Naive thymus-derived CD4-positive, alpha-beta T cell (primary cell): ENCODE measurements at regions not wholly inside any gene's neighbourhood (a gene's known extent, or its start where the extent isn't known, plus 50 kb on each side); places are given as distances from the start of the nearest gene placed in this dataset.

Experiments used
- ATAC-seq: fragments of 150-1000 bp; cut with Tn5 transposase; 2 replicates; pipeline ENCODE4 v1.10.0; 2021; ENCODE audit warnings: mild to moderate bottlenecking, moderate library complexity
- CTCF ChIA-PET: fragments of 350-600 bp; sonication (Branson Sonifier 250); formaldehyde crosslinking; loops from one replicate; lab custom pipeline; 2021; ENCODE audit warnings: antibody characterized with exemption; lab: Charles Lee
- POLR2A ChIA-PET: fragments of 350-600 bp; sonication (Branson Sonifier 250); formaldehyde crosslinking; loops from one replicate; lab custom pipeline; 2021; ENCODE audit warnings: antibody characterized with exemption, inconsistent platforms; lab: Charles Lee
- DNase-seq, 9 donors: peaks; one replicate each; pipeline versions ENCODE4 v3.0.0 to v3.0.0-alpha.2; 2020 to 2022; ENCODE audit warnings: mixed read lengths in 1 of 9
- H3K27ac ChIP-seq: one replicate; pipeline ENCODE4 v1.7.0; 2013; ENCODE audit warnings: mild to moderate bottlenecking, low read depth, low read length, moderate library complexity
- H3K27me3 ChIP-seq, 2 donors: one replicate each; pipeline ENCODE4 v1.7.0; 2013; ENCODE audit warnings: low read length in 2 of 2, mild to moderate bottlenecking in 2 of 2, moderate library complexity in 2 of 2; ENCODE audit not compliant: control insufficient read depth in 2 of 2, insufficient read depth in 2 of 2
- H3K36me3 ChIP-seq, 3 experiments: 1 replicate in 2 of 3; 2 replicates in 1 of 3; pipeline ENCODE4 v1.7.0; 2013; ENCODE audit warnings: low read length in 3 of 3, mild to moderate bottlenecking in 3 of 3, moderate library complexity in 1 of 3; ENCODE audit not compliant: insufficient read depth in 3 of 3, control insufficient read depth in 2 of 3
- H3K4me1 ChIP-seq, 2 donors: one replicate each; pipeline ENCODE4 v1.7.0; 2013; ENCODE audit warnings: low read length in 2 of 2, mild to moderate bottlenecking in 2 of 2, moderate library complexity in 1 of 2; ENCODE audit not compliant: control insufficient read depth in 2 of 2, insufficient read depth in 2 of 2
- H3K4me3 ChIP-seq: 2 replicates; pipeline ENCODE4 v1.7.0; 2013; ENCODE audit warnings: mild to moderate bottlenecking, low read length
- H3K9me3 ChIP-seq, 3 experiments: 1 replicate in 2 of 3; 2 replicates in 1 of 3; pipeline ENCODE4 v1.7.0; 2013; ENCODE audit warnings: low read length in 3 of 3; ENCODE audit not compliant: control insufficient read depth in 2 of 3
- H3K27ac Mint-ChIP-seq, 9 donors: one replicate each; pipeline ENCODE4 v1.8.0; 2020 to 2022; ENCODE audit warnings: mixed read lengths in 9 of 9, mild to moderate bottlenecking in 8 of 9, moderate library complexity in 5 of 9, inconsistent platforms in 2 of 9
- H3K27me3 Mint-ChIP-seq, 5 donors: one replicate each; pipeline ENCODE4 v1.8.0; 2021 to 2022; ENCODE audit warnings: mixed read lengths in 5 of 5, mild to moderate bottlenecking in 1 of 5
- H3K36me3 Mint-ChIP-seq, 5 donors: one replicate each; pipeline ENCODE4 v1.8.0; 2020 to 2022; ENCODE audit warnings: mixed read lengths in 5 of 5, mild to moderate bottlenecking in 3 of 5, inconsistent platforms in 1 of 5
- H3K4me1 Mint-ChIP-seq, 7 donors: one replicate each; pipeline ENCODE4 v1.8.0; 2020 to 2022; ENCODE audit warnings: mixed read lengths in 7 of 7, mild to moderate bottlenecking in 3 of 7, inconsistent platforms in 1 of 7
- H3K4me3 Mint-ChIP-seq, 10 donors: one replicate each; pipeline ENCODE4 v1.8.0; 2020 to 2022; ENCODE audit warnings: mild to moderate bottlenecking in 10 of 10, mixed read lengths in 10 of 10, moderate library complexity in 6 of 10, inconsistent platforms in 2 of 10
- H3K9me3 Mint-ChIP-seq, 11 donors: one replicate each; pipeline ENCODE4 v1.8.0; 2020 to 2022; ENCODE audit warnings: mixed read lengths in 11 of 11, mild to moderate bottlenecking in 4 of 11, inconsistent platforms in 1 of 11, moderate library complexity in 1 of 11
- intact Hi-C, 2 donors: fragments of 100-400 bp; cut with micrococcal nuclease; formaldehyde crosslinking; loops; one replicate each; pipeline ENCODE4 v1.15.1; 2023

GRCh38 chr10:62578916-62579315, 204.7 kb downstream of the ZNF365 start:
- H3K36me3 ChIP-seq: no peaks in the 10 kb centered on the region
- H3K27ac Mint-ChIP-seq: peak overlapping the region in 1 of 9 donors; percentile 18
- H3K27me3 ChIP-seq: no peaks in the 10 kb centered on the region
- ChIA-PET POLR2A (no interaction called here), CTCF (interaction anchor here (0.5 kb wide), 1 partner anchor 108 kb away, joined by 3 read pairs; no protein-coding TSS in a partner anchor)
- H3K4me3 Mint-ChIP-seq: no peak overlapping the region
- no peaks in the 10 kb centered on the region for H3K4me1 ChIP-seq
- peaks cover 0 to 30% (median 5%) of the 10 kb centered on the region in 5 donors for H3K27me3 Mint-ChIP-seq
- no peaks in the 10 kb centered on the region for H3K9me3 ChIP-seq
- DNase-seq (no peak), ATAC-seq (no peak)
- H3K27ac ChIP-seq: no peak overlapping the region
- intact Hi-C loops: no loop called here
- H3K4me3 ChIP-seq: no peak overlapping the region
- H3K36me3 Mint-ChIP-seq: peaks cover 0 to 3% (median 0%) of the 10 kb centered on the region in 5 donors
- H3K4me1 Mint-ChIP-seq: no peaks in the 10 kb centered on the region
- H3K9me3 Mint-ChIP-seq: peaks cover 0 to 5% (median 0%) of the 10 kb centered on the region in 11 donors

- H3K9me3 Mint-ChIP-seq: peaks cover 0 to 5% (median 0%) of the 10 kb centered on the region in 11 donors
- no peaks in the 10 kb centered on the region for H3K27me3 ChIP-seq
- POLR2A ChIA-PET: no interaction called here
- no peak for DNase-seq
- H3K27ac ChIP-seq: no peak overlapping the region
- CTCF ChIA-PET: no interaction called here
- intact Hi-C loops: no loop called here
- no peaks in the 10 kb centered on the region for H3K36me3 ChIP-seq
- no peak overlapping the region for H3K4me3 ChIP-seq
- no peaks in the 10 kb centered on the region for H3K36me3 Mint-ChIP-seq
- ATAC-seq: no peak
- H3K4me1 Mint-ChIP-seq: no peaks in the 10 kb centered on the region
- no peak overlapping the region for H3K27ac Mint-ChIP-seq
- peaks cover 0 to 25% (median under 1%) of the 10 kb centered on the region in 5 donors for H3K27me3 Mint-ChIP-seq
- H3K9me3 ChIP-seq: no peaks in the 10 kb centered on the region
- no peak overlapping the region for H3K4me3 Mint-ChIP-seq
- H3K4me1 ChIP-seq: no peaks in the 10 kb centered on the region
Observed at GRCh38 chr10:62580396-62580795, 206.2 kb downstream of the ZNF365 start.

GRCh38 chr10:62581351-62581750, 207.2 kb downstream of the ZNF365 start:
- Histone ChIP-seq H3K4me3 (no peak overlapping the region), H3K27me3 (no peaks in the 10 kb centered on the region), H3K36me3 (no peaks in the 10 kb centered on the region), H3K4me1 (no peaks in the 10 kb centered on the region), H3K9me3 (no peaks in the 10 kb centered on the region), H3K27ac (no peak overlapping the region)
- H3K4me3 Mint-ChIP-seq: no peak overlapping the region
- no peak overlapping the region for H3K27ac Mint-ChIP-seq
- no peaks in the 10 kb centered on the region for H3K36me3 Mint-ChIP-seq
- H3K27me3 Mint-ChIP-seq: peaks cover 0 to 24% (median 3%) of the 10 kb centered on the region in 5 donors
- ChIA-PET CTCF (no interaction called here), POLR2A (no interaction called here)
- H3K4me1 Mint-ChIP-seq: no peaks in the 10 kb centered on the region
- H3K9me3 Mint-ChIP-seq: peaks cover 0 to 5% (median 0%) of the 10 kb centered on the region in 11 donors
- intact Hi-C loops: no loop called here
- no peak for ATAC-seq
- DNase-seq: no peak

DNA sequence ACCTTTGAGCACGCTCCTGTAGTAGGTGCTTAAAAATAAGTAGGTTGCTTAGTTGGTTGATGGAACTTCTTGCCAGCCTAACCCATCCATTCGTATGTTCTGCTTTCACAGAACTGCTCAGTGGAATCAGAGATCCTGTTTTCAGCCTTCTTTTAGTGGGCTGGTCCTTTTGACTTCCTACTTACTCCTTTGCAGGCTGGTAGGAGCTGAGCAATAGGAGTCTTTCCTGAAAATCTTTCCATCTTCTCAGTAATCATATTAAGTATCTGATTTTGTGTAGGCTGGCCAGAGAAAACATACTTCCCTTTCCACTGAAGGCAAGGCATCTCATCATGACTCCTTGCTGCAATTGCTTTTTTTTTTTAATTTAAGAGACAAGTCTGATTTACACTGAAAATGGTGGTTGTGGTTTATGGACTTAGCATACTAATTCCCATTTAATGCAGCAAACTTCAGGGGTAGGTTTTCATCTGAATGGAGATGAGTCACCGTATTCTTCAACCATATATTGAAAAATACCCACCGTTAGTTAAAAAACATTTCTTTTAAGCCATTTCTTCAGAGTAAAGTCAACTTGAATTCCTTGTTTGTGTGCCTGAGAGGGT, 208.0 kb downstream of the ZNF365 start:
- DNase-seq (no peak), ATAC-seq (no peak)
- no peaks in the 10 kb centered on the region for H3K4me1 Mint-ChIP-seq
- Histone ChIP-seq H3K9me3 (no peaks in the 10 kb centered on the region), H3K4me3 (no peak overlapping the region), H3K27ac (no peak overlapping the region), H3K27me3 (no peaks in the 10 kb centered on the region), H3K4me1 (no peaks in the 10 kb centered on the region), H3K36me3 (no peaks in the 10 kb centered on the region)
- ChIA-PET POLR2A (no interaction called here), CTCF (no interaction called here)
- H3K27me3 Mint-ChIP-seq: peaks cover 0 to 18% (median 4%) of the 10 kb centered on the region in 5 donors
- no peaks in the 10 kb centered on the region for H3K36me3 Mint-ChIP-seq
- no peak overlapping the region for H3K4me3 Mint-ChIP-seq
- intact Hi-C loops: no loop called here
- H3K9me3 Mint-ChIP-seq: peaks cover 0 to 5% (median 0%) of the 10 kb centered on the region in 11 donors
- no peak overlapping the region for H3K27ac Mint-ChIP-seq

- Mint-ChIP-seq H3K9me3 (peaks cover 0 to 5% (median 0%) of the 10 kb centered on the region in 11 donors), H3K27ac (no peak overlapping the region), H3K36me3 (no peaks in the 10 kb centered on the region), H3K27me3 (peaks cover 0 to 15% (median 5%) of the 10 kb centered on the region in 5 donors), H3K4me3 (no peak overlapping the region), H3K4me1 (no peaks in the 10 kb centered on the region)
- ChIA-PET POLR2A (no interaction called here), CTCF (no interaction called here)
- H3K36me3 ChIP-seq: no peaks in the 10 kb centered on the region
- no peaks in the 10 kb centered on the region for H3K4me1 ChIP-seq
- H3K27ac ChIP-seq: no peak overlapping the region
- ATAC-seq: no peak
- no peak for DNase-seq
- intact Hi-C loops: no loop called here
- no peaks in the 10 kb centered on the region for H3K9me3 ChIP-seq
- H3K4me3 ChIP-seq: no peak overlapping the region
- no peaks in the 10 kb centered on the region for H3K27me3 ChIP-seq
Observed at GRCh38 chr10:62582804-62583208, 208.6 kb downstream of the ZNF365 start.

DNA sequence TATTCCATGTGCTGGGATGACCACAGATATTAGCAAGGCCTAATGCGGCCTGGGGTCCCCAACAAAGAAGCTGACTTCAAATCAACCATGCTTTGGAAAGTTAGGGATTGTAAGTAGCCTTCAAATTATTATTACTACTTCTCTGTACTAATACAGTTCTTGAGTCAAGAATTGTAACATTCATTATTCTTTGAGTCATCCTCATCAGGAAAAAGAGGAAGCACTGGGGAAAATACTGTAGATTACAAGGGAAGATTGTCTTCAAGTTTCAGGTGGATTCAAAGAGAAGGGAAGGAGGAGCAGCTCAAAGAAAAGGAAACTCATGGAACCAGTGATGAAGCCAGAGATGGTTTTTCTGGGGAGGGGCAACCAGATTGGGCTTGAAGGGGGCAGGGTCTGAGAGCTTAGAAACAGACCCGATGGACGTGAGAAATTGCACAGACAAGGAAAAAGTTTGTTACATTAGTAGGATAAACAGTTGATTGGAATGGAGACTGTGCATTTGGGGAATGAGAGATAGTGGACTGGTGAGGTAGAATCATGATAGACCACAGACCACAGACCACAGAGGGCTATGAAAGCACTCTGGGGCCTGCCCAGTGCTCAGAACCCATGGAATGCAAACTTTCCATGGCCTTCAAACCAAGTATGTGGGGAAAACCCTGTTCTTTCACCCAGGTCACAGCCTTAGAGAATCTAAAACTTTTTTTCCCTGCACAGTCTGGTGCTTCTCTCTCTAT, 209.9 kb downstream of the ZNF365 start:
- CTCF ChIA-PET: no interaction called here

More for the DNA sequence above, 209.9 kb downstream of the ZNF365 start:
- Mint-ChIP-seq H3K4me1 (no peaks in the 10 kb centered on the region), H3K27ac (no peak overlapping the region), H3K9me3 (peaks cover 0 to 7% (median 0%) of the 10 kb centered on the region in 11 donors), H3K4me3 (no peak overlapping the region), H3K27me3 (peaks cover 0 to 8% (median 6%) of the 10 kb centered on the region in 5 donors), H3K36me3 (no peaks in the 10 kb centered on the region)
- Histone ChIP-seq H3K27ac (no peak overlapping the region), H3K36me3 (no peaks in the 10 kb centered on the region), H3K4me3 (no peak overlapping the region), H3K27me3 (no peaks in the 10 kb centered on the region), H3K4me1 (no peaks in the 10 kb centered on the region), H3K9me3 (no peaks in the 10 kb centered on the region)
- intact Hi-C loops: no loop called here
- ATAC-seq: no peak
- no peak for DNase-seq
- POLR2A ChIA-PET: no interaction called here
